H9 (cell line): ENCODE measurements at regions not wholly inside any gene's neighbourhood (a gene's known extent, or its start where the extent isn't known, plus 50 kb on each side); places are given as distances from the start of the nearest gene placed in this dataset.

Source experiments
- DNase-seq: peaks from one replicate; pipeline ENCODE4 v3.0.0-alpha.2; 2017
- H2AFZ ChIP-seq: one replicate; pipeline ENCODE4 v1.6.1; 2013; ENCODE audit warnings: mild to moderate bottlenecking, low read length, control low read depth, moderate library complexity
- H2AK5ac ChIP-seq: 2 replicates; pipeline ENCODE4 v1.6.1; 2013; ENCODE audit warnings: low read length, control low read depth, mixed read lengths; ENCODE audit not compliant: insufficient read length
- H2BK120ac ChIP-seq: one replicate; pipeline ENCODE4 v1.6.1; 2013; ENCODE audit warnings: low read depth, mild to moderate bottlenecking, low read length, control low read depth, inconsistent platforms; ENCODE audit not compliant: poor library complexity, severe bottlenecking
- H2BK12ac ChIP-seq: 2 replicates; pipeline ENCODE4 v1.6.1; 2013; ENCODE audit warnings: low read length, control low read depth, mixed read lengths, low read depth; ENCODE audit not compliant: insufficient read length
- H2BK15ac ChIP-seq: 2 replicates; pipeline ENCODE4 v1.6.1; 2013; ENCODE audit warnings: low read depth, low read length, control low read depth
- H2BK20ac ChIP-seq: one replicate; pipeline ENCODE4 v1.6.1; 2013; ENCODE audit warnings: low read depth, mild to moderate bottlenecking, low read length, control low read depth, inconsistent platforms; ENCODE audit not compliant: poor library complexity, severe bottlenecking
- H2BK5ac ChIP-seq: 2 replicates; pipeline ENCODE4 v1.6.1; 2013; ENCODE audit warnings: low read length, control low read depth, mixed read lengths; ENCODE audit not compliant: insufficient read length
- H3K14ac ChIP-seq: 2 replicates; pipeline ENCODE4 v1.6.1; 2013; ENCODE audit warnings: low read length, control low read depth; ENCODE audit not compliant: insufficient read depth
- H3K18ac ChIP-seq: 2 replicates; pipeline ENCODE4 v1.6.1; 2013; ENCODE audit warnings: low read depth, mild to moderate bottlenecking, mixed read lengths, low read length, control low read depth; ENCODE audit not compliant: insufficient read length
- H3K23ac ChIP-seq: 2 replicates; pipeline ENCODE4 v1.6.1; 2013; ENCODE audit warnings: low read length, control low read depth, mixed read lengths, low read depth; ENCODE audit not compliant: insufficient read length
- H3K23me2 ChIP-seq: 2 replicates; pipeline ENCODE4 v1.6.1; 2013; ENCODE audit warnings: low read depth, mild to moderate bottlenecking, mixed read lengths, low read length, control low read depth; ENCODE audit not compliant: insufficient read length, poor library complexity, severe bottlenecking
- H3K27ac ChIP-seq: 2 replicates; pipeline ENCODE4 v1.5.1; 2013; ENCODE audit warnings: low read length, control low read depth, mixed read lengths, low read depth; ENCODE audit not compliant: insufficient read length
- H3K27me3 ChIP-seq: 2 replicates; pipeline ENCODE4 v1.6.1; 2013; ENCODE audit warnings: low read length, control low read depth, inconsistent platforms; ENCODE audit not compliant: insufficient read depth
- H3K4ac ChIP-seq: 2 replicates; pipeline ENCODE4 v1.6.1; 2013; ENCODE audit warnings: low read depth, mild to moderate bottlenecking, control low read depth, inconsistent platforms, low read length, moderate library complexity
- H3K4me1 ChIP-seq: 2 replicates; pipeline ENCODE4 v1.6.1; 2013; ENCODE audit warnings: low read length, control low read depth, inconsistent platforms; ENCODE audit not compliant: insufficient read depth
- H3K4me2 ChIP-seq: 2 replicates; pipeline ENCODE4 v1.6.1; 2013; ENCODE audit warnings: low read length, control low read depth, mixed read lengths; ENCODE audit not compliant: insufficient read length, insufficient read depth
- H3K56ac ChIP-seq: 2 replicates; pipeline ENCODE4 v1.6.1; 2013; ENCODE audit warnings: low read depth, mild to moderate bottlenecking, mixed read lengths, low read length, control low read depth; ENCODE audit not compliant: insufficient read length
- H3K79me1 ChIP-seq: 2 replicates; pipeline ENCODE4 v1.6.1; 2013; ENCODE audit warnings: low read depth, mild to moderate bottlenecking, moderate library complexity, low read length, control low read depth, inconsistent platforms; ENCODE audit not compliant: insufficient read depth, poor library complexity, severe bottlenecking
- H3K79me2 ChIP-seq: 2 replicates; pipeline ENCODE4 v1.6.1; 2013; ENCODE audit warnings: low read length, control low read depth, inconsistent platforms; ENCODE audit not compliant: insufficient read depth
- H3K9ac ChIP-seq: 2 replicates; pipeline ENCODE4 v1.6.1; 2013; ENCODE audit warnings: low read length, control low read depth, mixed read lengths; ENCODE audit not compliant: insufficient read length; ENCODE audit errors: extremely low read depth
- H3K9me3 ChIP-seq: one replicate; pipeline ENCODE4 v1.6.1; 2013; ENCODE audit warnings: low read depth, low read length, inconsistent platforms; ENCODE audit not compliant: control insufficient read depth
- H3T11ph ChIP-seq: one replicate; pipeline ENCODE4 v1.6.1; 2013; ENCODE audit warnings: mild to moderate bottlenecking, low read length, control low read depth, inconsistent platforms
- H4K20me1 ChIP-seq: one replicate; pipeline ENCODE4 v1.6.1; 2013; ENCODE audit not compliant: control insufficient read depth, insufficient read length, insufficient read depth
- H4K5ac ChIP-seq: 2 replicates; pipeline ENCODE4 v1.6.1; 2013; ENCODE audit warnings: low read depth, mild to moderate bottlenecking, mixed read lengths, low read length, control low read depth; ENCODE audit not compliant: insufficient read length
- H4K8ac ChIP-seq: replicated peaks from 2 replicates; pipeline ENCODE4 v1.6.1; 2013; ENCODE audit warnings: low read length, control low read depth, mixed read lengths, low read depth; ENCODE audit not compliant: insufficient read length
- H4K91ac ChIP-seq: 2 replicates; pipeline ENCODE4 v1.6.1; 2013; ENCODE audit warnings: low read depth, mild to moderate bottlenecking, moderate library complexity, mixed read lengths, low read length, control low read depth; ENCODE audit not compliant: insufficient read length
- H3K27ac Mint-ChIP-seq, 3 experiments: 2 replicates in 2 of 3; 3 replicates in 1 of 3; pipeline ENCODE4 v1.8.0; 2020 to 2021; ENCODE audit warnings: mixed read lengths in 3 of 3, mild to moderate bottlenecking in 1 of 3, moderate library complexity in 1 of 3
- H3K27me3 Mint-ChIP-seq: 2 replicates; pipeline ENCODE4 v1.8.0; 2021; ENCODE audit warnings: low read depth, mild to moderate bottlenecking, moderate library complexity, mixed read lengths
- H3K36me3 Mint-ChIP-seq, 3 experiments: 2 replicates in 2 of 3; 3 replicates in 1 of 3; pipeline ENCODE4 v1.8.0; 2020 to 2021; ENCODE audit warnings: low read depth in 3 of 3, mixed read lengths in 3 of 3; ENCODE audit not compliant: insufficient read depth in 1 of 3
- H3K4me1 Mint-ChIP-seq, 2 experiments: 2 replicates each; pipeline ENCODE4 v1.8.0; 2020; ENCODE audit warnings: mixed read lengths in 2 of 2
- H3K4me3 Mint-ChIP-seq, 2 experiments: 2 replicates in 1 of 2; 3 replicates in 1 of 2; pipeline ENCODE4 v1.8.0; 2020 to 2021; ENCODE audit warnings: mild to moderate bottlenecking in 2 of 2, mixed read lengths in 2 of 2, moderate library complexity in 1 of 2
- H3K9me3 Mint-ChIP-seq, 2 experiments: 2 replicates in 1 of 2; 3 replicates in 1 of 2; pipeline ENCODE4 v1.8.0; 2020; ENCODE audit warnings: mild to moderate bottlenecking in 2 of 2, mixed read lengths in 2 of 2, moderate library complexity in 1 of 2
- WGBS: extraction: QIAGEN DNeasy Blood & Tissue Kit; methylation state at CpG from one replicate; pipeline ENCODE4 v1.1.7; 2013; ENCODE audit warnings: missing lambda C conversion rate, low lambda C conversion rate, mixed read lengths; ENCODE audit not compliant: insufficient read length; ENCODE audit errors: extremely low coverage; 5-methylcytosine and 5-hydroxymethylcytosine counted together
- TF ChIP-seq, protein P1 (sequence below): fragments of 200-600 bp; sonication (generic); conservative IDR thresholded peaks from 3 replicates; pipeline ENCODE4 v1.8.0; 2021; ENCODE audit warnings: antibody characterized with exemption, mild to moderate bottlenecking

DNA sequence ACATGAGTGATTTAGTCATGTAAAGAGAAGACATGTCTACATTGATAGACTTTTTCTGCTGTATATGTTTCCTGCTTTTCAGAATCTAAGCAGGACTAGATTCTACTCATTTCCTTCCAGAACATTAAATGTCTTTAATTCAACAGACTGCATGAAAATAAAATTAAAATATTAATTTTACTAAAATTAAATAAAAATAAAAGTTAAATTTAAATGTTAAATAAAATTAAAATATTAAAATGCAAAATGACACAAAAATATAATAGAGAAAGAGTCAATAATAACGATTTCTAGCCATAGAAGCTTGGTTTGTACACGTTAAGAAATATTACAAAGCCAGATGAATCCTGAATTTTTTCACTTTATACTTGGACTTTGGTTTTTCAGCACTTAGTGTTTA is 552.8 kb upstream of the NR5A2 start:
- Histone ChIP-seq H3K4me1 (no peaks in the 10 kb centered on the region), H3T11ph (no peak overlapping the region), H3K79me1 (no peaks in the 10 kb centered on the region), H3K9me3 (no peaks in the 10 kb centered on the region), H3K27me3 (no peaks in the 10 kb centered on the region), H4K91ac (no peak overlapping the region), H3K79me2 (no peaks in the 10 kb centered on the region), H3K4me2 (no peak overlapping the region), H3K27ac (no peak overlapping the region), H4K8ac (no peak overlapping the region), H2BK120ac (no peak overlapping the region), H2BK15ac (no peak overlapping the region), H3K18ac (no peak overlapping the region), H4K20me1 (no peaks in the 10 kb centered on the region), H2BK20ac (no peak overlapping the region), H3K14ac (no peak overlapping the region), H2BK5ac (no peak overlapping the region), H2BK12ac (no peak overlapping the region), H3K23ac (no peak overlapping the region), H4K5ac (no peak overlapping the region), H3K9ac (no peak overlapping the region), H2AFZ (no peak overlapping the region), H3K4ac (no peak overlapping the region), H3K56ac (no peak overlapping the region), H2AK5ac (no peak overlapping the region), H3K23me2 (no peaks in the 10 kb centered on the region)
- DNase-seq = no peak
- Mint-ChIP-seq H3K27me3 (no peaks in the 10 kb centered on the region), H3K27ac (no peak overlapping the region), H3K9me3 (no peaks in the 10 kb centered on the region), H3K4me1 (peaks cover 0 to 2% of the 10 kb centered on the region in 2 experiments; a peak in 1 of 4 replicates), H3K36me3 (no peaks in the 10 kb centered on the region), H3K4me3 (no peak overlapping the region)
- TF ChIP-seq, protein P1, sequence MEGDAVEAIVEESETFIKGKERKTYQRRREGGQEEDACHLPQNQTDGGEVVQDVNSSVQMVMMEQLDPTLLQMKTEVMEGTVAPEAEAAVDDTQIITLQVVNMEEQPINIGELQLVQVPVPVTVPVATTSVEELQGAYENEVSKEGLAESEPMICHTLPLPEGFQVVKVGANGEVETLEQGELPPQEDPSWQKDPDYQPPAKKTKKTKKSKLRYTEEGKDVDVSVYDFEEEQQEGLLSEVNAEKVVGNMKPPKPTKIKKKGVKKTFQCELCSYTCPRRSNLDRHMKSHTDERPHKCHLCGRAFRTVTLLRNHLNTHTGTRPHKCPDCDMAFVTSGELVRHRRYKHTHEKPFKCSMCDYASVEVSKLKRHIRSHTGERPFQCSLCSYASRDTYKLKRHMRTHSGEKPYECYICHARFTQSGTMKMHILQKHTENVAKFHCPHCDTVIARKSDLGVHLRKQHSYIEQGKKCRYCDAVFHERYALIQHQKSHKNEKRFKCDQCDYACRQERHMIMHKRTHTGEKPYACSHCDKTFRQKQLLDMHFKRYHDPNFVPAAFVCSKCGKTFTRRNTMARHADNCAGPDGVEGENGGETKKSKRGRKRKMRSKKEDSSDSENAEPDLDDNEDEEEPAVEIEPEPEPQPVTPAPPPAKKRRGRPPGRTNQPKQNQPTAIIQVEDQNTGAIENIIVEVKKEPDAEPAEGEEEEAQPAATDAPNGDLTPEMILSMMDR = no peak
- no CpG with 5 or more reads among the region's 2 CpGs for WGBS
